H1 (cell line): ENCODE measurements at regions not wholly inside any gene's neighbourhood (a gene's known extent, or its start where the extent isn't known, plus 50 kb on each side); places are given as distances from the start of the nearest gene placed in this dataset.

Experiments
- BRCA1 ChIP-seq: IDR thresholded peaks from 2 replicates; pipeline ENCODE4 v1.6.1; 2012; ENCODE audit warnings: low read depth, low read length, improper control_type of control experiment
- CBX8 ChIP-seq: fragments of 300-800, 300-1000 bp; sonication (generic); IDR thresholded peaks from 2 replicates; pipeline ENCODE4 v1.7.1; 2016; ENCODE audit warnings: low read depth, low read length, borderline replicate concordance
- FOSL1 ChIP-seq: IDR thresholded peaks from 2 replicates; pipeline ENCODE4 v1.6.1; 2011; ENCODE audit warnings: mild to moderate bottlenecking, low read depth, low read length, moderate library complexity; ENCODE audit not compliant: insufficient read depth
- GABPA ChIP-seq: IDR thresholded peaks from 2 replicates; pipeline ENCODE4 v1.6.1; 2011; ENCODE audit warnings: mild to moderate bottlenecking, low read length, moderate library complexity, borderline replicate concordance; ENCODE audit not compliant: insufficient read depth
- GTF2F1 ChIP-seq: IDR thresholded peaks from 2 replicates; pipeline ENCODE4 v1.6.1; 2012; ENCODE audit warnings: low read depth, low read length, improper control_type of control experiment, borderline replicate concordance
- POLR2A ChIP-seq, 2 experiments: IDR thresholded peaks; 1 replicate in 1 of 2; 2 replicates in 1 of 2; pipeline ENCODE4 v1.6.1; 2011; ENCODE audit warnings: low read depth in 2 of 2, low read length in 2 of 2, mild to moderate bottlenecking in 2 of 2; ENCODE audit errors: control extremely low read depth in 1 of 2
- RAD21 ChIP-seq, 2 experiments: IDR thresholded peaks in 1 of 2; conservative IDR thresholded peaks in 1 of 2; 2 replicates each; pipeline ENCODE4 v1.6.1; 2011; ENCODE audit warnings: low read depth in 2 of 2, low read length in 2 of 2, improper control_type of control experiment in 1 of 2, inconsistent platforms in 1 of 2, mild to moderate bottlenecking in 1 of 2, moderate library complexity in 1 of 2
- RNF2 ChIP-seq: fragments of 200-900, 300-1000 bp; sonication (generic); IDR thresholded peaks from 2 replicates; pipeline ENCODE4 v1.7.1; 2016; ENCODE audit warnings: borderline replicate concordance, low read depth, mild to moderate bottlenecking, antibody characterized with exemption, low read length; ENCODE audit not compliant: poor library complexity, severe bottlenecking; ENCODE audit errors: missing control alignments
- SP2 ChIP-seq: IDR thresholded peaks from 2 replicates; pipeline ENCODE4 v1.6.1; 2012; ENCODE audit warnings: mild to moderate bottlenecking, low read length, inconsistent platforms
- SUZ12 ChIP-seq: fragments of 200-600 bp; sonication (generic); IDR thresholded peaks from 2 replicates; pipeline ENCODE4 v1.6.1; 2012; ENCODE audit warnings: mild to moderate bottlenecking, inconsistent platforms, low read length, moderate library complexity, mixed read lengths
- TAF1 ChIP-seq: IDR thresholded peaks from 2 replicates; pipeline ENCODE4 v1.6.1; 2011; ENCODE audit warnings: mild to moderate bottlenecking, low read depth, low read length
- TCF12 ChIP-seq: IDR thresholded peaks from 2 replicates; pipeline ENCODE4 v1.6.1; 2011; ENCODE audit warnings: low read depth, mild to moderate bottlenecking, low read length
- TF ChIP-seq, protein P1 (sequence below), 3 experiments: IDR thresholded peaks; 1 replicate in 2 of 3; 2 replicates in 1 of 3; pipeline versions ENCODE4 v1.5.1 to v1.6.1; 2011; ENCODE audit warnings: low read length in 3 of 3, mild to moderate bottlenecking in 3 of 3, inconsistent platforms in 2 of 3, low read depth in 1 of 3, moderate library complexity in 1 of 3; ENCODE audit not compliant: insufficient read depth in 1 of 3; ENCODE audit errors: control extremely low read depth in 1 of 3

DNA sequence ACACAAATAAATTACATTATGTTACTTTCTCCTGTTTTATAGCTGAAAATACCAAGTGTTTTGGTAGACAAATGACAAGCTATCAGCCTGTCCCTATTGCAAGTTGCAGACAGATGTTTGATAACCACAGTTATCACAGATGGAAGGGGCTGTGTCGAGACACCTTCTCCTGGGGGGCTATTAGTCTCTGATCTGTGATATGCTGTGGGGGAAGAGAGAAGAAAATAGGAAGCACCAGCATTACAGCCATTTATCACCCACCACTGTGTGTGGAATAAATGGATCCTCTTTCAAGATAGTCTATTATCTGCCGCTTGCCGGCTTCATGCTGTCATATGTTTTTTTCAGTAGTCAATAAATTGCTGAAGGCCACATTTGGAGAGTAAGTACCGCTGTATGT is 597.2 kb upstream of the ADARB2 start:
- TF ChIP-seq RNF2 (no peak), SUZ12 (no peak), TCF12 (no peak), POLR2A (IDR thresholded peaks at IDR 0.05; ENCODE audit: control extremely low read depth in 1 of 2, low read depth in 2 of 2, low read length in 2 of 2) (no peak), BRCA1 (no peak), RAD21 (IDR thresholded peaks at IDR 0.05 in 1 of 2, conservative IDR thresholded peaks at IDR 0.05 in 1 of 2; ENCODE audit: low read depth in 2 of 2, low read length in 2 of 2) (no peak), GABPA (no peak), SP2 (no peak), CBX8 (no peak), GTF2F1 (no peak), FOSL1 (no peak), TAF1 (no peak)
- TF ChIP-seq, protein P1, sequence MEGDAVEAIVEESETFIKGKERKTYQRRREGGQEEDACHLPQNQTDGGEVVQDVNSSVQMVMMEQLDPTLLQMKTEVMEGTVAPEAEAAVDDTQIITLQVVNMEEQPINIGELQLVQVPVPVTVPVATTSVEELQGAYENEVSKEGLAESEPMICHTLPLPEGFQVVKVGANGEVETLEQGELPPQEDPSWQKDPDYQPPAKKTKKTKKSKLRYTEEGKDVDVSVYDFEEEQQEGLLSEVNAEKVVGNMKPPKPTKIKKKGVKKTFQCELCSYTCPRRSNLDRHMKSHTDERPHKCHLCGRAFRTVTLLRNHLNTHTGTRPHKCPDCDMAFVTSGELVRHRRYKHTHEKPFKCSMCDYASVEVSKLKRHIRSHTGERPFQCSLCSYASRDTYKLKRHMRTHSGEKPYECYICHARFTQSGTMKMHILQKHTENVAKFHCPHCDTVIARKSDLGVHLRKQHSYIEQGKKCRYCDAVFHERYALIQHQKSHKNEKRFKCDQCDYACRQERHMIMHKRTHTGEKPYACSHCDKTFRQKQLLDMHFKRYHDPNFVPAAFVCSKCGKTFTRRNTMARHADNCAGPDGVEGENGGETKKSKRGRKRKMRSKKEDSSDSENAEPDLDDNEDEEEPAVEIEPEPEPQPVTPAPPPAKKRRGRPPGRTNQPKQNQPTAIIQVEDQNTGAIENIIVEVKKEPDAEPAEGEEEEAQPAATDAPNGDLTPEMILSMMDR (IDR thresholded peaks at IDR 0.05; ENCODE audit: control extremely low read depth in 1 of 3, insufficient read depth in 1 of 3, low read depth in 1 of 3, low read length in 3 of 3), result no peak
